ENCODE measurements at regions not wholly inside any gene's neighbourhood (a gene's known extent, or its start where the extent isn't known, plus 50 kb on each side); places are given as distances from the start of the nearest gene placed in this dataset.

DNA sequence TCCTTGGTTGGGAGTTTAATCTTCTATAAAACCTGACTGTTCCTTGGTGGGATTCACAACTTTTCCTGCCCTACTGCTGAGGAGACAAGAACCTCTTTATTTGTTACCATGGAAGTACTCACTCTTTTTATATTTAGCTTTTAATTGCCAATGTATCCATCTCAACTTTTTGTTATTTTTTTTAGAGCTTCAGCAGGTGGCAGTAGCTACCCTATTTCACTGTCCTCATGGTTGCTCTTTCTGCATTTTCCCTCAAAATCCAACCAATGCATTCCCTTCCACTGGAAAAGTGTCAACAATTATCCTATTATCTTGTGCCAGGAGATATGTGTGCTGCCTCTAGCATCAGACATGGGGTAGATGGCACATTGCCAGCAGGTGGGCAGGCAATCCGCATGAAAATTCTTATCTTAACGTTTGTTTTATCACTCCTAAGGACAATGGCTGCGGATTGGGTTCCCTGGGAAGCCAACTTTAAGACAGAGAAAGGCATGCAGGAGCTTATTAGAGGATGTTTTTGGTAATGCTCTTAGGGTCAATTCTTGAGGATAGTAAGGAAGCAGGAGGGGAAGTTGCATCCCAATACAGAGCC is 406.4 kb downstream of the SNAPC1 start:
- Mint-ChIP-seq H3K4me3 (no peak overlapping the region), H3K27me3 (peaks cover 4% of the 10 kb centered on the region), H3K27ac (no peak overlapping the region), H3K9me3 (no peaks in the 10 kb centered on the region), H3K36me3 (no peaks in the 10 kb centered on the region), H3K4me1 (no peaks in the 10 kb centered on the region)
- CTCF ChIA-PET: no interaction called here
- DNase-seq: no peak

DNA sequence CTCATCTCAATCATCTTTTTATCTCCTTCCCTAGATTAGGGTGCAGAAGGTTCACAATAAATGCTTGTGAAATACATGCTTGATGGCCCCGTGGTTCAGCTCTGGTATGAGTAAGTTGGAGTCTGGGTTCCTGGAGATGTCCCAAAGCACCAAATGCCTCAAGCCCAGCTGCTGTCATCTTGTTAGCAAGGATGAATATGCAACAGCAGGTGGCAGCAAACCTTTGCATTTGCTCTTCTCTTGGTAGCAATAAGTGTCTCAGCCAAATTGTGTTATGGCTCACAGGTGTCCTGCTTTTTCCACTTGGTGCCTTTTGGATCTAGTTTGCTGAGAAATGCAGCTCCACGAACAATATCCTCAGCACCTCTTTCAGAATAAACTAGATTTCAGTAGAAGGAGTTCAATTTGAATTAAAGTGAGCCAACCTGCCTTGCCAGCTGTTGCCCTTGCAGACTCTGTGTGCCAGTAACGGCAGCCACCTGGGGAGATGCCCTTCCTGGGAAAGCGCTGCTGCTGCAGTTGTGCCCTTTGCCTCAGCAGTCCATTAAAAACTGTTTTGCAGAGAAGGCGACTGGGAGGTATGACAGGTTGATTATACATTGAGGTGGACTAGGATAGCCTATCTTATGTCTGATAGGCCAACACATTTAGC is 417.3 kb downstream of the SNAPC1 start:
- CTCF ChIA-PET: interaction anchor here (0.7 to 2.8 kb wide), 3 partner anchors 16 to 1105 kb away, joined by 3 to 15 read pairs (median 3); no protein-coding TSS in a partner anchor
- Mint-ChIP-seq H3K4me3 (no peak overlapping the region), H3K36me3 (no peaks in the 10 kb centered on the region), H3K4me1 (no peaks in the 10 kb centered on the region), H3K27ac (no peak overlapping the region), H3K27me3 (peaks cover 14% of the 10 kb centered on the region), H3K9me3 (no peaks in the 10 kb centered on the region)
- DNase-seq: peak; percentile 40

DNA sequence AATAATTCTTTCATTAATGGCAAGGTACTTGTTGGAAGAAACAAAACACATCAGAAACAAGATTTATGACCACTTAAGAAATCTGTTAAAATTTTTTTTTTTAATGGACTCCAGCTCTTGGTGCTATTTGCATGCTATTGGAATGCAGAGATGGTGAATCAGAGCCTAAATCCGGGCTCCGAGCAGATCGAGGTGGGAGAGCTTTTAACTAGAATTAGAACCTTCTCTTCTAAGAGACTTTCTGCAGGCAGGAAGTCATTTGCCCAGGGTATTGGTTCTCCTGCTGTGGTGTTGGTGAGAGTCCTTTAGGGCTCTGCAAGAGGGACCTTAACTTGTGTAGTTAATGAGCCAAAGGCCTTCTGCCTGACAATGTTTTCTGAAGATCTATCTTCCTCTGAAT is 419.4 kb downstream of the SNAPC1 start:
- no peak for DNase-seq
- Mint-ChIP-seq H3K36me3 (no peaks in the 10 kb centered on the region), H3K4me3 (no peak overlapping the region), H3K9me3 (no peaks in the 10 kb centered on the region), H3K27ac (no peak overlapping the region), H3K27me3 (peaks cover 18% of the 10 kb centered on the region), H3K4me1 (no peaks in the 10 kb centered on the region)
- CTCF ChIA-PET: no interaction called here

DNA sequence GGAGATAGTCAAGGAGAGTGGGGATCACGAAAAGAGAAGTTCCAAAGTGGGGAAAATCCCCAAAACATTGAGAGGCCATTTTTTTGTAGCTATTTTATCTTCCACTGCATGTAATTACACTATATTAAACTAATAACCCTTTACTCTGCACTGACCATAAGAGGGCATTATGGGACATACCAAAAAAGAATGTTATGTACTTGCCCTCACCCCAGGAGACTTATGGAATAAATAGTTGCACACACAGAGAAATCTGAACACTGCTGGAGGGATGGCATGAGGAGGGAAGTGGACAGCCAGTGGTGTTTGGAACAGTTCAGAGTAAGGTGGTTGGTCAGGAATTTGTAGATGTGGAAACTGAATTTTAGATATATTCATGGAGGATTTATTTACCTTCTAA is 422.9 kb downstream of the SNAPC1 start:
- no peak for DNase-seq
- H3K4me1 Mint-ChIP-seq: no peaks in the 10 kb centered on the region
- no peaks in the 10 kb centered on the region for H3K9me3 Mint-ChIP-seq
- no peak overlapping the region for H3K4me3 Mint-ChIP-seq
- no peak overlapping the region for H3K27ac Mint-ChIP-seq
- CTCF ChIA-PET: interaction anchor here (0.5 kb wide), 1 partner anchor 39 kb away, joined by 3 read pairs; no protein-coding TSS in a partner anchor
- H3K36me3 Mint-ChIP-seq: no peaks in the 10 kb centered on the region
- peaks cover 9% of the 10 kb centered on the region for H3K27me3 Mint-ChIP-seq

DNA sequence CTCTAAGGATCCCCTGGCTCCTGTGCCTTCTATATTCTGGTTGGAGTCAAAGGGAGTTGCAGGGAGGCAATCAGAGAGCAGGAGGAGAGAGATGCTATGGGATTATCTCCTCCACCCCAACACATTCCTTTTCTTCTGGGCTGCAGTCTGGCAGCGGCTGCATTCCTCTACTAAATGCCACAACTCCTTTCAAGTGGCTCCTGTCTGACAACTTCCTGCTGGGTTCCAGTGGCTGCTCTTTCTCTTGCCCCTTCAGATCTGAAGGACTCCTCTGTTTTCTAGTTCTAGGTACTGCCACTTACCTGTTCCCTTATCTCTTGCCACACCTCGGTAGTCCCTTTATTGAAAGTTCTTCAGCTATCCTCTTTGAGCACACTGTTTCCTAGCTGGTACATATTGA is 425.0 kb downstream of the SNAPC1 start:
- H3K36me3 Mint-ChIP-seq: no peaks in the 10 kb centered on the region
- no peaks in the 10 kb centered on the region for H3K9me3 Mint-ChIP-seq
- peaks cover 12% of the 10 kb centered on the region for H3K27me3 Mint-ChIP-seq
- H3K4me3 Mint-ChIP-seq: no peak overlapping the region
- CTCF ChIA-PET: no interaction called here
- H3K27ac Mint-ChIP-seq: no peak overlapping the region
- no peaks in the 10 kb centered on the region for H3K4me1 Mint-ChIP-seq
- no peak for DNase-seq

DNA sequence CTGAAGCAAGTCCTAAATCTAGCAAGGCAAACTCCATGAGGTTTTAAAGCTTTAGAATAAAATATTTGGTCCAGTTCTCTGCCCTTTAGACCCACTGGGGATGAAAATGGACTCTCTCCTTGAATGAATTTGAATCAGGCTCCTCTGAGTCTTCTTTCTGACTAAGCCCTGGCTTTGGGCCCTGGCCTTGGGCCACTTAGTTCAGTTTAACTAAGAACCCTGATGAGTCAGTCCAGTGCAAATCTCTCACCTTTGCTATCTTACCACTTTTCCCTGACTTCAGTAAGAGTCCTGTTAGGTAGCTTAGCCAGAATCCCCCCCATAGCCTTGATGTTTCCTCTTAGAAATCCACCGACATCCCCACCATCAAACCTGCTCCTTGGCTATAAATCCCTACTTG is 427.5 kb downstream of the SNAPC1 start:
- Mint-ChIP-seq H3K4me1 (no peaks in the 10 kb centered on the region), H3K9me3 (no peaks in the 10 kb centered on the region), H3K4me3 (no peak overlapping the region), H3K27me3 (peaks cover 6% of the 10 kb centered on the region), H3K27ac (no peak overlapping the region), H3K36me3 (no peaks in the 10 kb centered on the region)
- DNase-seq: no peak
- CTCF ChIA-PET: no interaction called here

DNA sequence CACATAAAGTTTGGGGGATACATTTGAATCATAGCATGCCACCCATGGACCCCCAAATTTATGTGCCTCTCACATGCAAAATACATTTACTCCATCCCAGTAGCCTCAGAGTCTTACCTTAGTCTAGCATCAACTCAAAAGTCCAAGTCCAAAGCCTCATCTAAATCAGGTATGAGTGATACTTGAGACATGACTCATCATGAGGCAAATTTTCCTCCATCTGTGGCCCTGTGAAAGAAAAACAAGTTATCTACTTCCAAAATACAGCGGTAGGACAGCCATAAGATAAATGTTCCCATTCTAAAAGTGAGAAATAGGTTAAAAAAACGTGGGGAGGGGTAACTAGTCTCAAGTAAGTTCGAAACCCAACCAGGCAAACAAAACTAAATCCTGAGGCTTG is 444.2 kb downstream of the SNAPC1 start:
- Mint-ChIP-seq H3K9me3 (no peaks in the 10 kb centered on the region), H3K4me3 (no peak overlapping the region), H3K27me3 (no peaks in the 10 kb centered on the region), H3K36me3 (no peaks in the 10 kb centered on the region), H3K27ac (no peak overlapping the region), H3K4me1 (no peaks in the 10 kb centered on the region)
- no peak for DNase-seq
- CTCF ChIA-PET: no interaction called here

DNA sequence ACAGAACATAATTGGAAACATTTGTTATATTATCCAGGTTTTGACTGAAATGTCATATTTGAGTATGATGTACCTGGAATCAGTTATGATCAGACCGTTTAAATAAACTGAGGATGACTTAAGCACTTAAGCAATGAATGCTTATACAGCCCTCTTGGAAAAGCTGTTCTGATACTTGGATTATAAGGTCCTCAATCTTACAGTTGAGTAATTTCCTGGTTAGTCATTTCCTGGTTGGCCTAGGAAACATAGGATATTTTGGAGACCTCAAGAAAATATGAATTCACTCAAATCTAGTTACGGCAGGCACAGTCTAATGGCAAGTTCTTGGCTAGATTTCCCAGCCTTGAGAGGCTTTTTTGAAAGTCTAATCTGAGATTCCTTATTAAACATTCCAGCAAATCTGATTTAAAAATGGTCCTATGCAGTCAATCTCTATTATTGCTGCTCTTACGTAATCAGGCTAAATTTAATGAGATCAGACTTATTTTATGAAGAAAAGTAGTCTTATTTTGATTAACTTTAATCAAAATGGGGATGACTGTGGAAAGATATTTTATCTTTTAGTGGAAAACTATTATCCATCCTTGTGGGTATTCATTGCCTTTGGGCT is 447.2 kb downstream of the SNAPC1 start:
- no peak for DNase-seq
- H3K27me3 Mint-ChIP-seq: no peaks in the 10 kb centered on the region
- H3K4me1 Mint-ChIP-seq: no peaks in the 10 kb centered on the region
- no peak overlapping the region for H3K27ac Mint-ChIP-seq
- no peak overlapping the region for H3K4me3 Mint-ChIP-seq
- no peaks in the 10 kb centered on the region for H3K36me3 Mint-ChIP-seq
- no peaks in the 10 kb centered on the region for H3K9me3 Mint-ChIP-seq
- CTCF ChIA-PET: no interaction called here

DNA sequence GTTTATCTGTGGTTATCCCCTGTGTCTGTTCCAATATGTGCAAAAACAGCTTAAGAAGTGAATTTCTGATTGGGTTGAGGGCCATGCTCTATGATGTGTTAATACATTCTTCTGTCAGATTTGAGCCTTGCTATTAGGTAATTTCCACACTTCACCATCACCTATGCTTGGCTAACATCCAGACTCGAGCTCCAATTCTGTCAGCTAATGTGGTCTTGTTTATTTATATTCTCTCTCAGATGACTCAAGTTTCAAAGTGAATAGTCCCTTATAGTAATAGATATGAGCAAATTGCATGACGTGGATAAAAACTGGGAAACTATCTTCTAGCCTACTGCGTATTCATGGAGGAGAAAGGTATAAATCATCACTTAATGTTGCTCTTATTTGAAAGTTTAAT is 451.3 kb downstream of the SNAPC1 start:
- H3K4me3 Mint-ChIP-seq: no peak overlapping the region
- no peaks in the 10 kb centered on the region for H3K9me3 Mint-ChIP-seq
- CTCF ChIA-PET: no interaction called here
- H3K4me1 Mint-ChIP-seq: no peaks in the 10 kb centered on the region
- H3K36me3 Mint-ChIP-seq: no peaks in the 10 kb centered on the region
- DNase-seq: no peak
- H3K27me3 Mint-ChIP-seq: no peaks in the 10 kb centered on the region
- H3K27ac Mint-ChIP-seq: no peak overlapping the region

DNA sequence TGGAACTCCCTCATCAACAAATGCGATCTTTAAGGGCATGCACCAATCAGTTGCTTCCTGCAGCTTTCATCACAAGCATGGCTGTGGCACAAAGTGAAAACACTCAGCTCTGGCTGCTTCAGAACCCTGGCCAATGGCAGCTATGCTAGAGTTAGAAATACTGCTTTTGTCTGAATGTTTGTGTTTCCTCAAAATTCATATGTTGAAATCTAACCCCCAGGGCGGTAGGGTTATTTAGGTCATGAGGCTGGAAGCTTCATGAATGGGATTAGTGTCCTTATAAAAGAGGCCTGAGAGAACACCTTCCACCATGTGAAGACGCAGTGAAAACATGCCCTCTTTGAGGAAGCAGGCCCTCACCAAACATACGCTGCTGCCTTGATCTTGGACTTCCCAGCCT is 453.9 kb downstream of the SNAPC1 start:
- Mint-ChIP-seq H3K27me3 (no peaks in the 10 kb centered on the region), H3K4me1 (no peaks in the 10 kb centered on the region), H3K9me3 (no peaks in the 10 kb centered on the region), H3K27ac (no peak overlapping the region), H3K4me3 (no peak overlapping the region), H3K36me3 (no peaks in the 10 kb centered on the region)
- DNase-seq: no peak
- CTCF ChIA-PET: no interaction called here

DNA sequence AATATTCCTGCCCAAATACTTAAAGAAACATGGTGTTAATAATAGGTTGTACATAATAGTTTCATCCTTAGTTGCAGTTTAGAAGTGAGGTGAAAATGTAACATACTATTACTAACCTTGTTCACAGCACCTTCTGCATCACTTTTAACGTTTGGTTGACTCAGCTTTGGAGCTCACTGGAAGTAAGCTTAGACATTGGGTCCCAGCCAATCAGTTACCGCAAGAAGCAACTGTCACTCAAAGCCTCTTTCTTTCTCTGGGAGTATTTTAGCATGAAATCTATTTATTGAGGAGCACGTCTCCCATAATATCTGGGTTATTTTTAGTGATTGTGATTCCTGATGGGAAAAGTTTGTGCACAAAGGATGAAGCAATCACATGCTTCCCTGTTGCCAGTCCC is 472.6 kb downstream of the SNAPC1 start:
- CTCF ChIA-PET: no interaction called here

DNA sequence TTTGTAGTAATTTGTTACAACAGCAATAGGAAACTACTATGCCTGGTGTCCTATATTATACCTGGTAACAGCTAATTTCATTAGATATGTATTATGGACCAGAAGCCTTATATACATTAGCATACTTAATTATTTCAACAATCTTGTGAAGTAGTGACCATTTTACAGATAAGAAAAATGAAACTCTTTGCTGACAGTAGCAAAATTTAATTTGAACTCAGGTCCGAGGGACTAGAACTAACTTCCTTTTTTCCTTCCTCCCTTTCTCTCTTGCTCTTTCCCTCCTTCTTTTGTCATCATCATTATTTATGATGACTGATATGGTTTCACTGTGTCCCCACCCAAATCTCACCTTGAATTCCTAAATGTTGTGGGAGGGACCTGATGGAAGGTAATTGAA is 482.0 kb downstream of the SNAPC1 start:
- CTCF ChIA-PET: no interaction called here
- DNase-seq: no peak
- no peaks in the 10 kb centered on the region for H3K36me3 Mint-ChIP-seq
- H3K4me1 Mint-ChIP-seq: no peaks in the 10 kb centered on the region
- H3K27me3 Mint-ChIP-seq: no peaks in the 10 kb centered on the region
- H3K4me3 Mint-ChIP-seq: no peak overlapping the region
- no peaks in the 10 kb centered on the region for H3K9me3 Mint-ChIP-seq
- no peak overlapping the region for H3K27ac Mint-ChIP-seq

More for the DNA sequence above, 472.6 kb downstream of the SNAPC1 start:
- H3K36me3 Mint-ChIP-seq: no peaks in the 10 kb centered on the region
- no peaks in the 10 kb centered on the region for H3K27me3 Mint-ChIP-seq
- H3K27ac Mint-ChIP-seq: no peak overlapping the region
- no peak overlapping the region for H3K4me3 Mint-ChIP-seq
- no peaks in the 10 kb centered on the region for H3K4me1 Mint-ChIP-seq
- DNase-seq: no peak
- peaks cover 9% of the 10 kb centered on the region for H3K9me3 Mint-ChIP-seq

DNA sequence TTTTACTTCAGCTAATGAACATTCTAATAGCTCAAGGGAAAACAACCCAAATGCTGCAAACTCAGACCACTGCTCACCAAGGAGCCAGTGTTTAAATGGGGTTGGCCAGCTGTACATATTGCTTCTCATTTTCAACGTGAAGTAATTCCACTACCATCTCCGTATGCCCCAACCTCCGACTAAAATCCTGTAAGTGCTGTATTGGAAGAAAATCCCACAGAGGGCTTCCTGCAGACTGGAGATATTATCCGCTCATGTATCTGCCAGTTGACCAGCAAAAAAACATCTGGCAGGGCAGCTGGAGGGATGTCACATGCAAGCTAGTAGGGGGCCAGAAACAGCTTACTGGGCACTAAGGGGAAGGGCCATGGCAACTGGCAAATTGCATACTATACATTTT is 485.0 kb downstream of the SNAPC1 start:
- CTCF ChIA-PET: no interaction called here

DNA sequence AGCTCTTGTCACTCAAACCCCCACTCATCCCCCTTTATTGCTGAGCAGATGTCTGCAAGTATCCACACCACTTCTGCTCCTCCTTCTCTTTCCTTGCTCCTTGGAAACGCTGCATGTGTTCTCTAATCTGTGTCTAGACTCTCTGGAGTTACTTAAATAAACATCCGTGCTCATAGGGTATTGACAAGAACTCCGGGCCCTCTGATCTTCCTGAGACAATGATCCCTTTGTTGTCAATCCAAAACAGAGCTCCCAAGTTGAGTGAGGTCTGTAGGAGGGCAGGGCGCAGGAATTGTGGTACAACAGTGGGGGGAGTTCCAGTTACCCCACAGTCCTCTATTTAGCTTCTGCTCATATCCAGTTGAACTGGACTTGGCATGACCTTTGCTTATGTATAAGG is 489.0 kb downstream of the SNAPC1 start:
- H3K27ac Mint-ChIP-seq: no peak overlapping the region
- H3K9me3 Mint-ChIP-seq: no peaks in the 10 kb centered on the region
- H3K4me1 Mint-ChIP-seq: no peaks in the 10 kb centered on the region
- CTCF ChIA-PET: no interaction called here
- DNase-seq: no peak
- H3K27me3 Mint-ChIP-seq: no peaks in the 10 kb centered on the region
- no peaks in the 10 kb centered on the region for H3K36me3 Mint-ChIP-seq
- H3K4me3 Mint-ChIP-seq: no peak overlapping the region

More for the DNA sequence above, 485.0 kb downstream of the SNAPC1 start:
- no peak for DNase-seq
- Mint-ChIP-seq H3K9me3 (no peaks in the 10 kb centered on the region), H3K27me3 (no peaks in the 10 kb centered on the region), H3K4me3 (no peak overlapping the region), H3K36me3 (no peaks in the 10 kb centered on the region), H3K27ac (no peak overlapping the region), H3K4me1 (no peaks in the 10 kb centered on the region)

DNA sequence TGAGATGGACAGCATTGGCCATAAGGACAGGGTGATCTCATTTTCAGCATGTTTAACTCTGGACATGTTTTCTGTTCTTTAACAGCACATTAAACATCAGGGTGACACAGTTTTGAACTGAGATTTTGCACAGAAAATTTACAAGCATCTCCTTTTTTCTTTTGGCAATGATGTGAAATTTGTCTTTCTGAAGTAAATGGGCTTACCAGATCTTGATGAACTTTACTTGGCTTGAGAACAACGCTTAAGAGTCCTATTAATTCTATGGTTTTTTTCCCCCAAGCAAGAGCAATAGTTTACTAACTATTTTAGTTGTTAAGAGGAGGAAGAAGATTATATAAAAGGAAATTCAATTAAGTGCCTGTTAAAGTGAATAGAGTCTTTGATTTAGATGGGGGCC is 491.0 kb downstream of the SNAPC1 start:
- Mint-ChIP-seq H3K4me1 (no peaks in the 10 kb centered on the region), H3K27ac (no peak overlapping the region), H3K4me3 (no peak overlapping the region), H3K9me3 (no peaks in the 10 kb centered on the region), H3K27me3 (no peaks in the 10 kb centered on the region), H3K36me3 (no peaks in the 10 kb centered on the region)
- DNase-seq: no peak
- CTCF ChIA-PET: no interaction called here
